K562 (cell line): ENCODE measurements at regions not wholly inside any gene's neighbourhood (a gene's known extent, or its start where the extent isn't known, plus 50 kb on each side); places are given as distances from the start of the nearest gene placed in this dataset.

Source experiments
- ATAC-seq: fragments of 200-7000 bp; cut with Tn5 transposase; 3 replicates; pipeline ENCODE4 v1.9.1; 2020; ENCODE audit warnings: moderate library complexity
- BruUV-seq: library from RNA; stranded (reverse); fragments of 400-500 nt; replicated peaks from 2 replicates; lab custom pipeline; 2021; lab: Mats Ljungman, UMichigan
- CTCF ChIA-PET: fragments of 300-600 bp; formaldehyde crosslinking; extraction: SDS; loops from one replicate; lab custom pipeline; 2021; ENCODE audit warnings: low intra/inter-chr PET ratio; lab: Yijun Ruan, JAX
- POLR2A ChIA-PET: fragments of 300-600, 350-650 bp; sonication (Branson Sonifier 250); formaldehyde crosslinking; extraction: SDS; loops from one replicate; lab custom pipeline; 2021; ENCODE audit warnings: antibody characterized with exemption, inconsistent platforms; lab: Yijun Ruan, JAX
- DNase-seq, 4 experiments: peaks; one replicate each; pipeline versions ENCODE4 v3.0.0 to v3.0.0-alpha.2; 2011 to 2018; ENCODE audit warnings: low spot score in 3 of 4, mixed read lengths in 3 of 4; ENCODE audit errors: extremely low read depth in 1 of 4
- FAIRE-seq: peaks from 2 replicates; lab custom pipeline; 2011; peaks lifted over from hg19 to GRCh38; lab: Jason Lieb, UNC
- H2AFZ ChIP-seq: 2 replicates; pipeline ENCODE4 v1.6.0; 2011; ENCODE audit warnings: low read depth, low read length, control low read depth, inconsistent platforms
- H3K27ac ChIP-seq: fragments of 200-600 bp; 3 replicates; pipeline ENCODE4 v1.8.0; 2011; ENCODE audit warnings: low read depth, mild to moderate bottlenecking, control low read depth, inconsistent platforms, low read length, moderate library complexity, mixed read lengths; ENCODE audit errors: extremely low read depth
- H3K27me3 ChIP-seq, 2 experiments: fragments of 300-600 bp in 1 of 2; 2 replicates in 1 of 2; 3 replicates in 1 of 2; pipeline versions ENCODE4 v1.6.0 to v1.8.0; 2011; ENCODE audit warnings: inconsistent platforms in 2 of 2, low read length in 2 of 2, mild to moderate bottlenecking in 1 of 2, mixed read lengths in 1 of 2, moderate library complexity in 1 of 2; ENCODE audit not compliant: control insufficient read depth in 2 of 2, insufficient read depth in 2 of 2
- H3K36me3 ChIP-seq: fragments of 300-600 bp; 3 replicates; pipeline ENCODE4 v1.8.0; 2011; ENCODE audit warnings: mild to moderate bottlenecking, low read length, inconsistent platforms; ENCODE audit not compliant: control insufficient read depth, insufficient read depth
- H3K4me1 ChIP-seq, 2 experiments: fragments of 200-600 bp in 1 of 2; replicated peaks in 1 of 2; 2 replicates in 1 of 2; 3 replicates in 1 of 2; pipeline versions ENCODE4 v1.5.1 to v1.8.0; 2011; ENCODE audit warnings: inconsistent platforms in 2 of 2, low read length in 2 of 2, mild to moderate bottlenecking in 1 of 2, mixed read lengths in 1 of 2, moderate library complexity in 1 of 2; ENCODE audit not compliant: control insufficient read depth in 2 of 2, insufficient read depth in 2 of 2
- H3K4me2 ChIP-seq: 2 replicates; pipeline ENCODE4 v1.6.1; 2011; ENCODE audit warnings: low read length, control low read depth, inconsistent platforms, mixed read lengths; ENCODE audit not compliant: insufficient read depth
- H3K4me3 ChIP-seq: fragments of 200-600 bp; sonication (generic), shearing (Covaris generic); 2 replicates; pipeline ENCODE4 v1.5.1; 2016; ENCODE audit warnings: control low read depth, inconsistent platforms
- H3K79me2 ChIP-seq: fragments of 200-600 bp; 3 replicates; pipeline ENCODE4 v1.8.0; 2011; ENCODE audit warnings: low read length, inconsistent platforms; ENCODE audit not compliant: control insufficient read depth, insufficient read depth
- H3K9ac ChIP-seq, 2 experiments: 2 replicates each; pipeline versions ENCODE4 v1.6.0 to v1.6.1; 2011; ENCODE audit warnings: low read depth in 2 of 2, low read length in 2 of 2, control low read depth in 1 of 2, inconsistent platforms in 1 of 2, mild to moderate bottlenecking in 1 of 2, mixed read lengths in 1 of 2; ENCODE audit not compliant: insufficient read depth in 1 of 2
- H3K9me1 ChIP-seq: one replicate; pipeline ENCODE4 v1.6.0; 2011; ENCODE audit warnings: inconsistent platforms, mild to moderate bottlenecking, low read length, moderate library complexity; ENCODE audit not compliant: control insufficient read depth, insufficient read depth
- H3K9me3 ChIP-seq: replicated peaks from 2 replicates; pipeline ENCODE4 v1.5.1; 2011; ENCODE audit warnings: low read depth, low read length, inconsistent platforms; ENCODE audit not compliant: control insufficient read depth, insufficient read depth
- H4K20me1 ChIP-seq: replicated peaks from 2 replicates; pipeline ENCODE4 v1.6.1; 2011; ENCODE audit warnings: low read length, inconsistent platforms, mixed read lengths; ENCODE audit not compliant: control insufficient read depth, insufficient read depth
- ATF6 ChIP-seq: sonication (generic); formaldehyde crosslinking; IDR thresholded peaks from 2 replicates; pipeline ENCODE4 v1.4.0; 2020; ENCODE audit warnings: mild to moderate bottlenecking, missing genetic modification reagents
- ATF7 ChIP-seq: fragments of 450-650 bp; IDR thresholded peaks from 2 replicates; pipeline ENCODE4 v1.7.1; 2014; ENCODE audit warnings: mild to moderate bottlenecking, moderate library complexity
- ELK3 ChIP-seq: fragments of 450-650 bp; formaldehyde crosslinking; IDR thresholded peaks from 2 replicates; pipeline ENCODE4 v1.4.0; 2020; ENCODE audit warnings: mild to moderate bottlenecking
- GABPB1 ChIP-seq: sonication (generic); formaldehyde crosslinking; IDR thresholded peaks from 2 replicates; pipeline ENCODE4 v1.8.0; 2022; ENCODE audit warnings: mild to moderate bottlenecking, missing genetic modification reagents
- HMGN3 ChIP-seq: IDR thresholded peaks from 2 replicates; pipeline ENCODE4 v1.6.1; 2011; ENCODE audit warnings: borderline replicate concordance, low read depth, mild to moderate bottlenecking, mixed read lengths, low read length; ENCODE audit not compliant: insufficient read length; ENCODE audit errors: extremely low read depth
- IRF9 ChIP-seq: fragments of 450-650 bp; IDR thresholded peaks from 2 replicates; pipeline ENCODE4 v1.6.1; 2016; ENCODE audit warnings: missing biosample characterization, missing genetic modification characterization
- KDM2B ChIP-seq: fragments of 250-450 bp; sonication (Bioruptor Pico); IDR thresholded peaks from 2 replicates; pipeline ENCODE4 v1.8.0; 2021; ENCODE audit warnings: mild to moderate bottlenecking, moderate library complexity
- POLR3A ChIP-seq: IDR thresholded peaks from 2 replicates; pipeline ENCODE4 v1.6.1; 2011; ENCODE audit warnings: borderline replicate concordance, mild to moderate bottlenecking, moderate library complexity; ENCODE audit not compliant: insufficient read length, insufficient read depth; ENCODE audit errors: extremely low read depth
- TSHZ1 ChIP-seq: fragments of 250-450 bp; sonication (Bioruptor Pico); IDR thresholded peaks from 2 replicates; pipeline ENCODE4 v1.4.0; 2020; ENCODE audit warnings: mild to moderate bottlenecking, moderate library complexity
- ZBTB33 ChIP-seq: sonication (generic); formaldehyde crosslinking; IDR thresholded peaks from 2 replicates; pipeline ENCODE4 v1.8.1; 2023; ENCODE audit warnings: mild to moderate bottlenecking, missing genetic modification reagents
- ZNF165 ChIP-seq: fragments of 250-450 bp; sonication (Bioruptor Pico); IDR thresholded peaks from 2 replicates; pipeline ENCODE4 v1.4.0; 2020; ENCODE audit warnings: borderline replicate concordance
- ZNF551 ChIP-seq: fragments of 250-450 bp; sonication (Bioruptor Pico); IDR thresholded peaks from 2 replicates; pipeline ENCODE4 v1.5.0; 2021; ENCODE audit warnings: mild to moderate bottlenecking, moderate library complexity
- ZNF79 ChIP-seq: fragments of 250-450 bp; sonication (Bioruptor Pico); IDR thresholded peaks from 2 replicates; pipeline ENCODE4 v1.4.0; 2020; ENCODE audit warnings: low read depth, mild to moderate bottlenecking, moderate library complexity
- WGBS: fragments of 100-300 bp; shearing (Covaris generic); methylation state at CpG from one replicate; pipeline ENCODE4 v1.1.6; 2016; ENCODE audit warnings: low coverage, mixed read lengths; ENCODE audit not compliant: insufficient coverage; ENCODE audit errors: missing lambda C conversion rate; 5-methylcytosine and 5-hydroxymethylcytosine counted together
- in situ Hi-C: fragments of 300-500 bp; cut with MboI; formaldehyde crosslinking; loops from 4 replicates; pipeline ENCODE4 v1.15.0; 2018; ENCODE audit warnings: inconsistent platforms, mixed read lengths
- intact Hi-C: fragments of 100-400 bp; cut with micrococcal nuclease; formaldehyde crosslinking; loops from 2 replicates; pipeline ENCODE4 v1.14.2; 2022

- ATAC-seq = no peak
- TF ChIP-seq ZNF79 (CRISPR knock-in tag) (no peak), ATF7 (no peak), GABPB1 (CRISPR knock-in tag) (no peak), ZNF551 (no peak), KDM2B (CRISPR knock-in tag) (no peak), TSHZ1 (no peak), IRF9 (tag) (no peak), HMGN3 (no peak), ZBTB33 (CRISPR knock-in tag) (no peak), ZNF165 (CRISPR knock-in tag) (no peak), POLR3A (no peak), ELK3 (CRISPR knock-in tag) (no peak), ATF6 (no peak)
These were observed 552.6 kb downstream of the PCDH19 start for GRCh38 chrX:99857455-99857854.

More at GRCh38 chrX:99857455-99857854, 552.6 kb downstream of the PCDH19 start:
- Histone ChIP-seq H3K4me3 (no peak overlapping the region), H3K4me1 (no peaks in the 10 kb centered on the region), H3K9me1 (no peaks in the 10 kb centered on the region), H4K20me1 (no peaks in the 10 kb centered on the region), H3K36me3 (no peaks in the 10 kb centered on the region), H3K4me2 (no peak overlapping the region), H3K27ac (no peak overlapping the region), H3K79me2 (no peaks in the 10 kb centered on the region), H2AFZ (no peak overlapping the region), H3K9me3 (no peaks in the 10 kb centered on the region), H3K9ac (no peak overlapping the region), H3K27me3 (no peaks in the 10 kb centered on the region)
- DNase-seq (no peak), FAIRE-seq (no peak)
- no TSS peak for BruUV-seq
- POLR2A ChIA-PET = no interaction called here
- 0% methylated on average over 1 of the region's 1 CpG for WGBS
- CTCF ChIA-PET = no interaction called here
- intact Hi-C loops (no loop called here), in situ Hi-C loops (no loop called here)
